HG03097 (cell line): ENCODE measurements at regions not wholly inside any gene's neighbourhood (a gene's known extent, or its start where the extent isn't known, plus 50 kb on each side); places are given as distances from the start of the nearest gene placed in this dataset.
"Not testable (repeated sequence)": the region's sequence is repeated elsewhere in the genome, so short reads cannot be mapped to it uniquely, and the experiment has no call there.

ENCODE experiments used
- ATAC-seq: cut with Tn5 transposase; IDR thresholded peaks from one replicate; pipeline ENCODE4 v1.9.1; 2021; ENCODE audit not compliant: unreplicated experiment, low FRiP score

DNA sequence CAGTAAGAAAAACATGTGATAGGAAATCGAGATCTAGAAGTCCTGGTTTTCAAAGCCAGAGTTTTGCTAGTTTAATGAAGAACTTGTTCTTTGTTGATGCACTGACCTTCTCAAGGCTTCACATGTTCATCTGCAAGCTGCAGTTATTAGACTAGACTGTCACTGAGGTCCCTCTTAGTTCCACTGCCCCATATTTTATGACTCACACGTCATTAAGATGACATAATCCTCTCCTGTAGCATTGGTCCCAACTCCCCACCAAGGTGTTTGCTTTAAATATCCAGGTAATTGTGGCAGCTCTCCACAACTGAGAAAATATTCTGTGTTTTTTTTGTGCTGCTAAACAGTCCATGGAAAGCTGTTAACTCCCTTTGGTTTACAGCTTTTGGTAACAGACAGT, 149.7 kb downstream of the MREG start:
- ATAC-seq: no peak

DNA sequence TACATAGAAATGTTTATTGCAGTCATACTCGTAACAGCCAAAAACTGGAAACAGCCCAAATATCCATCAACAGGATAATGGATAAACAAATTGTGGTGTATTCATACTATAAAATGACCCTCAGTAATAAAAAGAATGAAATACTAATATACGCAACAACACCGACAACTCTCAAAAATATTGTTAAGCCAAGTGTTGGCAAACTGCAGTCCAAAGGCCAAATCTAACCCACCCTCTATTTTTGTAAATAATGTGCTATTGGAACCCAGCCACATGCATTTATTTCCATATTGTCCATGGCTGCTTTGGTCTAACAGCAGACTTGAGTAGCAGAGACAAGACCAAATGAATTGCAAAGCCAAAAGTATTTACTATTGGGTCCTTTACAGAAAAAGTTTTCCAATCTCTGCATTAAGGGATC, 151.0 kb downstream of the MREG start:
- ATAC-seq: no peak

DNA sequence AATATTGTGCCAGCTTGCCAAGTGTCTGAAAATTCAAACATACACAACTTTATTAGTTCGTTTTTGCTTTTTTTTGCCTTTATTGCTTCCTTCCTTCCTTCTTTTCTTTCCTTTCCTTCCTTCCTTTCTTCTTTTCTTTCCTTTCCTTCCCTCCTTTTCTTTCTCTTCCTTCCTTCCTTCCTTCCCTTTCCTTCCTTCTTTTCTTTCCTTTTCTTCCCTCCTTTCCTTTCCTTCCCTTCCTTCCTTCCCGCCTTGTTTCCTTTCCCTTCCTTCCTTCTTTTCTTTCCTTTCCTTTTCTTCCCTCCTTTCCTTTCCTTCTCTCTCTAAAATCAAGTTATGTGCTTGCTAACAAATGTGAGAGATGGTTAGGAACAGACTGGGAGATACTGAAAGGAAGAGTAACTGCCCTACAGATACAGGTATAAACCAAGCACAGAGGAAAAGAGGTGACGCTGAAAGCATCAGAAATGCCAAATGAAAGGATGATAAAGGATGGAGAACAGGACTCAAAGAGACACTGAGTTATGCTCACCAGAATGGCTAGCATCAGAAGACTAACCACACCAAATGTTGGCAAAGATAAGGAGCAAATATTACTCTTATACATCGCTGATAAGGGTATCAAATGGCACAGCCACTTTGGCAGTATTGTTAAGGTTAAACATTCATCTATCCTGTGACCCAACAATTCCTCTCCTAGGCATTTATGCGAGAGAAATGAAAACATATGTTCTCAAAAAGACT, 151.6 kb downstream of the MREG start:
- no peak for ATAC-seq

DNA sequence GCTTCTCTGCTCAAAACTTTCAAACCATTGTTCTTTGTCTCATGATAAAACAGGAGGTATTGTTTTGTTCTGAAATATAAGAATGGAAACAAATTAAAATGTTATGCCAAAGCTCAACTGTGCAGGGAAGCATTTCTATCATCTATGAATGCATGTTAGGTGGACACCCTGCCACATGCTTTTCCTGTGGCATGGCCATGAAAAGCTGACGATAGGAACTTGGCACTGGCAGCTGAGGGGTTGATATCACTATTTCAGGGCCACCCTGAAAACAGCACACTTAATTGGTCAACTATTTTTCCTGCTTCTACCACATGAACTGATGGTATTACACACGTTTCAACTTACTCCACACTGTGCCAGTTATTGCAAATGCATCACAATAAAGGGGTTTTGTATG, 157.3 kb downstream of the MREG start:
- ATAC-seq: no peak

DNA sequence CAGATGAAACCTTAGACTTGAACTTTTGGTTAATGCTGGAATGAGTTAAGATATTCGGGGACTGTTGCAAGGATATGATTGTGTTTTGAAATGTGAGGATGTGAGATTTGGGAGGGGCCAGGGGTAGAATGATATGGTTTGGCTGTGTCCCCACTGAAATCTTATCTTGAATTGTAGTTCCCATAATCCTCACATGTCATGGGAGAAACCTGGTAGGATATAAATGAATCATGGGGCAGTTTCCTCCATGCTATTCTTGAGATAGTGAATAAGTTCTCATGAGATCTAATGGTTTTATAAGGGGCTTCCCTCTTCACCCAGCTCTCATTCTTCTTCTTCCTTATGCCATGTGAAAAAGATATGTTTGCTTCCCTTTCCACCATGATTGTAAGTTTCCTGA, 158.0 kb downstream of the MREG start:
- ATAC-seq: not testable (repeated sequence)

DNA sequence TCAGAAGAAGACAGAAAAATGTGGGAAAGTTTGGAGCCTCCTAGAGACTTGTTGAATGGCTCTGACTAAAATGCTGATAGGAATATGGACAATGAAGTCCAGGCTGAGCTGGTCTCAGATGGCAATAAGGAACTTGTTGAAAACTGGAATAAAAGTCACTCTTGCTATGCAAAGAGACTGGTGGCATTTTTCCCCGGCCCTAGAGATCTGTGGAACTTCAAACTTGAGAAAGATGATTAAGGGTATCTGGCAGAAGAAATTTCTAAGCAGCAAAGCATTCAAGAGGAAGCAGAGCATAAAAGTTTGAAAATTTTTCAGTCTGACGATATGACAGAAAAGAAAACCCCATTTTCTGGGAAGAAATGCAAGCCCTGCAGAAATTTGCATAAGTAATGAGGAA, 159.3 kb downstream of the MREG start:
- no peak for ATAC-seq

DNA sequence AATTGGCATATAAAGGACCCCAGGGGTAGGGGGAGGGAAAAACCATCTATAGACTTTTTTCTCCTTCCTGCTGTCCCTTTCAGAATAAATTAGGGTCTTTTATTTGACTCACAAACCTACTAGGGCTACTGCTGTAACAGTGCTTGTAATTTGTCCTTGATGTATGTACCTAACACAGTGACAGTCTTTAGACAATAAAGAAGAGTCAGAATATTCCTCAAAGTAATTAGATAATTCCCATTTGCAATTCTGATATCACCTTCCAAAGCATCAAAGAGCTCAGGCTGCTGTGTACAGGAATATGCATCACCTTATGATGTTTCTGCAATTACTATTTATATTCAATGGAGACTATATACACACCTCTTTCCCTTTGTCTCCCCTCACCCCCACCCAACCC, 161.7 kb downstream of the MREG start:
- no peak for ATAC-seq

DNA sequence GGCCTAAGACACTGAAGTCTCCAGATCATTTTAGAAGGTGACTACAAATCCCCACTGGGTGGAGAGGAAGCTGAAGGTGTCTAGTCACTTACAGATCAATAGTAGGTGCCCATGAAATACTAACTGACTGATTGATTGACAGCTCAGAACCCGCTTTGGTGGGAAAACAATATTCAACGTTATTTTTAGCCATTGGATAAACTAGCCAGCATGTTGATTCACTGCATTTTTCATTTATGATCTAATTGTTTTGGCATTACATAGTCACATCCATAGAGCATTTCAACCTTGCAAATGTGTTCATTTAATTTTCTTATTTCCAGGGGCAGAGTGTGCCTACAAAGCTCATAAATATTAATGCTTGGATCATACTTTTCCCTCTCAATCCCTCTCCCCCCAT, 162.3 kb downstream of the MREG start:
- no peak for ATAC-seq

DNA sequence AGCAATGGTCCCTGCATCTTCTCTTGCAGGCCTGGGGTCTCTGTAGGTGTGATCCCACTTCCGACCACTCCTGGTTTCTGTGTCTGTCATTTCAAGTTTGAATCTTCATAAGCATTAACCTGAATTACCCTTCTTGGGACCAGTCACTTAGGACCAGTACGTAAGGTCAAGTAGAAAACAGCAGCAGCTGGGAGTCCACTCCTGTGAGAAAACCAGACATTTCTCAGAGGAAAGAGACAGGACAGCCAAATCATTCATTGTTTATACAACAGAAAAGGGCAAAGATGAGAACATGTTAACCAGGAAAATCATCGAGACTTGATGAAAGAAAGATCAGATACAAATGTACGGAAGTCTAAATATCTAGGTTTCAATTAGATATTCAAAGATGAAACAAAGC, 163.0 kb downstream of the MREG start:
- ATAC-seq: no peak

DNA sequence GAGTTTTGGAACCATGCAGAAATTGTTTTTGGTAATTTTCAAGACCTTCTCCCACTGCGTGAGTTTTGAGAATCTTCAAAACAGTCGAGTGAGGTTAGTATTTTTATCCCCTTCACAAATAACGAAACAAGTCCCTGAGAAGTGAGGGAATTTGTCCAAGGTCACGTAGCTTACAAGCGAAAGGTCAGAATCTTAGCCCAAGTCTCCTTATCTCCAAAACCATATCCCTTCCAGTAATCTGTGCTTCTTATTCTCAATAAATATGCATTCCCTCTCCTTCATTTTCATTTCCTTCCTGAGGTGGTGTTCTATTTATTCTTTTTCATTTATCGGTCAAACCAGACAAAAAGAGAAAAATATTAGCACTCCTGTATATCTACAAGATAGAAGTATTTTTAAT, 163.6 kb downstream of the MREG start:
- ATAC-seq: no peak

DNA sequence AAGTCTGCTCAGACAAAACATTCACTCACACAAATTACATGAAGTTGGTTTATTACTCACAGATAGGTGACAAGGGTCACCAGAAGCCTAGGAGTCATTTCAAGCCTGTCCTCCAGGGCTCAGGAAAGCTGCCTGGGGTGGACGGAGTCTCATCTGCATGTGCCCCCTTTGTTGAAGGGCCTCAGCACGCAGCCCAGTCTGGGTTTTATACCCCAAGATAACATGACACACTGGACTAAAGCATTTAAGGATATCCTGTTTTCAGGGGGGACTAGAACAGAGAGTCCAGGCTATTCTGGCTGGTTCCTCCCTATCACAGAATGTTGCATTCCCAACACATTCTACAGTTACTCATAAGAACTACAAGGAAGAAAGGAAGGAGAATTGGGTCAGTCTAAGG, 164.7 kb downstream of the MREG start:
- ATAC-seq: no peak

DNA sequence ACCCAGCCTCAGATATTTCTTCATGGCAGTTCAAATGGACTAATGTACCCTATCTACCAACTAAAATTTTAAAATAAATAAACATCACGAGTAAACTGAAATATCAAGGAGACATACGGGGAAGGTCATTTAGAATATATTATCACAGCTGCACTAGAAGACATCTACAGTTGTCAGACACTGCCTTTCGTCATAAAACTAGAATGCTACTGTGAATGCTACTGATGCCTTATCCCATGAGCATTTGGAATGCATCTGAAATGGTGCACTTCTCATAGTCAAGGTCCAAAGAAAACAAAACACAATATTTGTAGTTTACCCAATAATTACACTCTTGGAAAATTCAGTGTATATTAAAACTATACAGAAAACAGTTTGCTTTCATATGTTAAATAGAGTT, 165.2 kb downstream of the MREG start:
- ATAC-seq: no peak

DNA sequence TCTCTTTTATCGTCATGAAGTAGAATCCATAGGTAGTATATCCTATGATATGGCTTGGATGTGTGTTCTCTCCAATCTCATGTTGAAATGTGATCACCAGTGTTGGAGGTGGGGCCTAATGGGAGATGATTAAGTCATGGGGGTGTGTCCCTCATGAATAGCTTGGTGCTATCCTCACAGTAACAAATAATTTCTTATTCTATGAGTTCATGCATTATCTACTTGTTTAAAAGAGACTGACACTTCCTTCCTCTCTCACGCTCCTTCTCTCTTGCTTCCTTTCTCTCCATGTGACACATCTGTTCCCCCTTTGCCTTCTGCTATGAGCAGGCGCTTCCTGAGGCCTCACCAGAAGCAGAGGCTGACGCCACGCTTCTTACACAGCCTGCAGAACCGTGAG, 165.6 kb downstream of the MREG start:
- ATAC-seq: no peak

DNA sequence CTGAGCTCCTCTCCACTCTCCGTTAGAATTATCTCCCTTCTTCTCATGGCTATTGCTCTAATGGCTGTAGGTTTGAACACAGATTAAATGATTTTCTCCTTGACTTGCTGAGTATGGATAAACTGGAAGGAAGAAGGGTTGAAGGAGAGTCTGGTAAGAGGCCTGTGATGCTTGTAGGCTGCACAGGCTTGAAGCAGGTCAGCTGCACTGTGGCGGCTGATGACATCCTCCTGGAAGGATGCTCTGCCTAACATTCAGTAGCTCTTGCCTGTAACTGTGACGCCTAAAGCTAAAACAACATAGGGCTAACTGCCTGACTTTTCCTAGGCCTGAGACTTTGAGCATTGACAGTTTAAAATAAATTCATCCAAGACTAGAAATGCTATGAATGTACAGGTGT, 166.3 kb downstream of the MREG start:
- ATAC-seq: no peak

DNA sequence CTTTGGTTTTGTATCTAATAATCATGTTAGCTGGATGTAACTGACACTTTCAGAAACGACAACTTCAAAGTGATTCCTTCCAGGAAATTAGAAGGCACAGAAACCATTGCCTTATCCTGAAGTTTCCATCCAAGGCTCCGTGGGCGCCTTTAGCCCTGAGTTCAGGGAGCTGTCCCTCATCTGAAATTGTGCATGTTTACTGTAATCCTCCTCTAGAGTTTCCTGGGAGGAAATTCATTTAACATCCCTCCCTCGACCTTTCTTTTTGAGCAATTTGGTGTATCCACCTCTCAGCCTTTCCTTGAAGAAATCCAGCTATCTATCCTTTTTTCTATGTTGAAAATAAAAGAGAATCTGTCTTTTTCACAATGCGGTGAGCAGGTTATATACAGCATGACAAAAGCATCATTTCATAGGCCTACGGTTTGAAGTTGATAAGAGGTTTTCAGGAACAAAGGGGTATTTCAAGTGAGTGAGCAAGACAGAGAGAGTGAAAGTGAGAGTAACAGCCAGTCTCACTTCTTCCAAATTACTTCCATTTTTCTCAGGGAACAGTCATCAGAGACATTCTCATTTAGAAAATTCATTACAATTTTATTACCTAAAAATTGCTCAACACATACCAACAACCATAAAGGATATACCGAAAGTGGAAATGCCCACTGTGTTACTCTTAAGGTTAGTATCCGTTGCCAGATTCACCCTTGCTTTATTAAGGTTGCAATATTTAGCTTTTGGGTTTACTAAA, 167.3 kb downstream of the MREG start:
- ATAC-seq: peak; percentile 47

DNA sequence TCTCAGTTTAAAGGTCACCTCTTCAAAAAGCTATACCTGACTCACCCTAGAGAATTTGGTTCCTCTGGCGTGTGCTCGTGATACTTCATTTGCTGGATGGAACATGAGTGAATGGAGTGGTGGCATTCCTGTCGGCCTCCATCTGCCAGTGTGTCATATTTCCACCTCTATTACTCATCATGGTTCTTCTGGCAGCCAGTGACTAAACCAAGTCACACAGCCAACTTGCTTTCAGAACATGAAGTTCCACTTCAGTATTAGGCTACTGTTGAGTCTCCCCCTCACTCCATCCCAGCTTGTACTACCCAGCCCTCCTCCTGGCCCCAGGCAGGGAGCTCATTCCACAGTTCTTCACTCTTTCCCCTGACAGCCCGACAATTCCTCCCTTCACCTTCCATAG, 169.8 kb downstream of the MREG start:
- no peak for ATAC-seq

DNA sequence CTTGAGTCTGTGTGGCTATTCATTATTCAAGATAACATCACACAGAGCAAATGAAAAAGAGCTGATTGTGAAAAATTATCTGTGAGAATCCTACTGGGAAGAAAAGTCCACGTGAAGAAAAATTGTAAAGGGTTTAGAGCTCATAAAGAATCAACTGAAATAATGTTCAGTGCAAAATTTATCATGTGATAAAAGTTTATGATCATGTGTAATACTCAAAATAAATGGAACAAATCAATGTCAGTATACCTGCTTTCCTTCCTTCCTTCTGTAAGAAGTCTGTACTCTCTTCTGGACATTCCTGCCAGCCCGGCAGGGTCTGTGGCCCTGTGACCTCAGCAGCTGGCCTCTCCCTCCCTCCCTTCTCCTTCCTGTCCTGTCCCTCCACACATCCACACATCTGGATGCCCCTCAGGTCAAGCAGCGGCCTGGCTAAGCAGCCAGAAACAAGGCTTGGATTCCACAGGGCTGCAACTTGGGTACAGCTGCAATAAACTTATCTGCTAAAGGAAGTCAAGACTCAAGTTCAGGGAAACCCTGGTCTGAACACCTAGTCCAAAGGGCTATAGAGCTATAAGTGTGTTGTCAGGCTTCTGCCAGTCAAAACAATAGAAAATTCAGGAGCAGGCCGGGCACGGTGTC, 172.1 kb downstream of the MREG start:
- no peak for ATAC-seq

DNA sequence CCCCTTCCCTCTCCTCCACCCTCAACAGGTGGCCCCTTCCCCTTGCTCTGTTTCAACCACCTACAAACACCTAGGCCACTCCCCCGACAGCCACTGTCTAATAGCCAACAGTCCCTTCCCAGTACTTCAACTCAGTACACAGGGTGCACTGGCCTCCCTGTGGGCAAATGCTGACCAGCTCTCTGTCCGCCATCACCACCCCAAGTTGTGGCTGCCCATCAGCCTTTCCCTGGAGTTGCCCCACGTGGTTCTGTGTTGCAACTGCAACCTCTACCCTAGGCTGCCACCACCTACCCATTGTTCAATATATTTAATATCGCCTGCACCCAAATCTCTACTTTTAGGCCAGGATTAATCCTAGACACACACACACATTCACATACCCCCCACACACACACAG, 173.5 kb downstream of the MREG start:
- ATAC-seq: no peak

DNA sequence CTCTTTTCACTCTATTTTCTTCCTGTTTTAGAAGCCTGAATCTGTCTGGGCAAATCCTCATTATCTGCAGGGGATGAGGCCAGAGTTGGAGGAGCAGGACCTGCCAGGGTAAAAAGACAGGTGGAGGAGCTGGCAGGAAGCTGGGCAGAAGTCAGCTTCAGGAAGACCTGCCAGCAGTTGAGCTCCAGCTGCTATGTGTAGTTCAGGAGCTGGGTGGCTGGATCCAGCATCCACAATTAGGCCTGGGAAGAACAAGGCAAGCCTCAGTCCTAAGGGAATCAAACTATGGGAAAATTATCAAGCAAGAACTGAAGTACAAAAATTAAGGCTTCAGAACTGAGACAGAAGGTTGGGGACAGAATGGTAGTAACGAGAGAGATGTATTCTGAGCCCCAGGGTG, 174.0 kb downstream of the MREG start:
- ATAC-seq: no peak

DNA sequence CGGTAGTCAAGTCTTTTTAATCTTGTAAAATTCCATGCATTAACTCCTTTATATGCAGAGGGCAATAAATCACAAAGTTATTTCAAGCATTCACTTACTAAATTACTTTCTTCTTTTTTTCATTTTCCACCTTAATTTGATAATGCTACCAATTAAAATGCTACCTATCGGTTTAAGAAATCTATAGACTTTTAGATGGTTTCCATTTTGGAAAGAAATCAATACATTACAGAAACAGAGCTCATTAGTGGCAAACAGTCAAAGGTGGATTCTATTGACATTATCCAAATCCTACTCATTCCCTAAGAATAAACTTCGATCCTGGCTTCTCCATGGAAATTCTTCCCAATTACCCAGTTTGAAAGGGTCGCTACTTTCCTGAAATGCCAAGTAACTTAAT, 176.5 kb downstream of the MREG start:
- ATAC-seq: no peak

DNA sequence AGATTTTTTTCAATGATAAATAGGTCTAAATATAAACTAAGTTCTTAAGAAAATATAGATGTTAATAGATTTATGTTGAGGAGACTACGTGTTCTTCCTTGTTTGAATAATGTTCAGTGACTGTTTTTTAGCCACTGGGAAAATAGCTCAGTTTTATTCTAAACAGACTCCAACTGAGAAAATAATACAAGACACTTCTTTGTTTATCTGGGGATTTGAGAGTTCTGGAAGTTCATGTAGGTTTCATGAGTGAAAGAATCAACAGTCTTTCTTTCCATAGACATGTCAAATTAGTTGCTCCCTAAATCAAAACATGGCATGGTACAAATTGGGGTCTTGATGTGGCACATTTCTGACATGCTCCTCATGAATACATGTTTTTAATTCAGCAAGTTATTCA, 177.7 kb downstream of the MREG start:
- ATAC-seq: no peak

DNA sequence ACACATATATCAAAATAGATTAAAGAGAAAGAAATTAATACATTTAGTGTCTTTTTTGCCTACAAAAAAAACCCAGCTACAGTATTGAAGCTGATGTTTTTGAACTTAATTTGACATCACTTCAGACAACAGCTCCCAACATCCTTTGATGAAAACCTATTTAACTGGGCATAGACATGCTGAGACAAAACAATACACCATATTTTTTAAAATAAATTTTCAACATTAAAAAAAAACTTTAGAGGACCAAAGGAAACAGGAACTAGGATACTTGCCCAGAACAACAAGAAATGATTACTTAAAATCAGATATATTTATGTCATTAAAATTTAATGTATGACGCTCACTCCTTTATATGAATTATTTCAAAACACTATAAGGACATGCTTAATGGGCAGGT, 178.1 kb downstream of the MREG start:
- no peak for ATAC-seq
